GM19463 (cell line): ENCODE measurements at regions not wholly inside any gene's neighbourhood (a gene's known extent, or its start where the extent isn't known, plus 50 kb on each side); places are given as distances from the start of the nearest gene placed in this dataset.

Source experiments
- ATAC-seq: cut with Tn5 transposase; IDR thresholded peaks from one replicate; pipeline ENCODE4 v1.9.1; 2021; ENCODE audit warnings: mild to moderate bottlenecking, moderate library complexity; ENCODE audit not compliant: unreplicated experiment

DNA sequence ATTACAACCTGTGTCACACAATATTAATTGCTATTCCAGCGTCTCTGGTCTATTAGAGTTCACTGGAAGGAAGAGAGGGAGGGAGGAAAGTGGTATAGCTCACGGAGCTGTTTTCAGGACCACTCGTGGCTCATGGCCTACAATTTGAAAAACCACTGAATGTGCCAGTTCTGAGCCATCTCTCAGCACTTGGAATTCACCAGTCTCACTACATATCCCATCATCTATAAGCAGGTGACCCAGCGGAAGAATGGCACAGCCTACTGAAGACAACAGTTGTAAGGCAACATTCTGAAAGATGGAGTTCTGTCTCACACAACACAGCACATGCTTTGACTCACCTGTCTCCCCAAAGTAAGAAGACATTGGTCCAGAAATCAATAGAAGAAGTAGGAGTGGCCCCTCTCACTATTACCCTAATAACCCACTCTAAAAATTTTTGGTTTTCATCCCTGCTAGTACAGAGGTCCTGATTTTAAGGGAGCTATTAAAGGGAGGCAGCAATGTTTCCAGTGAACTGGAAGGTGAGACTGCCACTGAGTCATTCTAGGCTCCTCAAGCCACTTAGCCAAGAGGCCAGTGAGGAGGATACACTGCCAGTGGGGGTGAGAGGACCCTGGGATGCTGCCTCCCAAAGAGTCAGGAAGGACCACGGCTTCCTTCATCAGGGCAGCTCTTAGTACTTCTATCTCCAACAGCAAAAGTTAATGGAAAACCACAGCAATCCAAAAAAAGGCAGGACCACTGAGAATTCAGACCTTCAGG lies 50.0 kb upstream of the DOCK9 start:
- ATAC-seq: no peak

DNA sequence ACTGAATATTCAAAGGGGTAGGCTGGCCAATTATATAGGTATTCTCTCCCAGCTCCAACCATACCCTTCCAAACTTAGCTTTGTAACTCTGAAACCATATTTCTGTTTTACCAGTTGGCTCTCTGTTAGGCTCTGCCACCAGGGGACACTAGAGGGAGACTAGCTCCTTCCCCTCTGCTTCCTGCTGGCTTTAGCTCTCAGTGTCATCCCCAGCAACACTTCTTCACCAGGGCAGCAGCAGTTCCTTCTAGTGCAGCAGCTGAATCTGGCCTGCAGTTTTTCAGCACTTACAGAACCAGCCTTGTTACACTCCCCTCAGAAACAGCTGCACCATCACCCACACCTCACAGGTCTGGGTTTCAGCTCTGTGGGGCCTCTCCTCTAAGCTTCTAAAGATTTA lies 51.0 kb upstream of the DOCK9 start:
- no peak for ATAC-seq

DNA sequence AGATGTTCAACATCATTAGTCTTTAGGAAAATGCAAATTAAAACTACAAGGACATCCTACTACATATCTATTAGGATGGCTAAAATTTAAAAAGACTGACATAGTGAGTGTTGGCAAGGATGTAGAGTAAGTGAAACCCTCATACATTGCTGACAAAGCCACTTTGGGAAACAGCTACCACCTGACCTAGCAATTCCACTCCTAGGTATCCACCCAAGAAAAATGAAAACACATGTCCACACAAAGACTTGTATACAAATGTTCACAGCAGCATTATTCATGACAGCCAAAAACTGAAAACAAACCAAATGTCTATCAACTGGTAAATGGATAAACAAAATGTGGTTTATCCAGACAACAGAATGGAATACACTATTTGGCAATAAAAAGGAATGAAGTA lies 51.7 kb upstream of the DOCK9 start:
- ATAC-seq: no peak

DNA sequence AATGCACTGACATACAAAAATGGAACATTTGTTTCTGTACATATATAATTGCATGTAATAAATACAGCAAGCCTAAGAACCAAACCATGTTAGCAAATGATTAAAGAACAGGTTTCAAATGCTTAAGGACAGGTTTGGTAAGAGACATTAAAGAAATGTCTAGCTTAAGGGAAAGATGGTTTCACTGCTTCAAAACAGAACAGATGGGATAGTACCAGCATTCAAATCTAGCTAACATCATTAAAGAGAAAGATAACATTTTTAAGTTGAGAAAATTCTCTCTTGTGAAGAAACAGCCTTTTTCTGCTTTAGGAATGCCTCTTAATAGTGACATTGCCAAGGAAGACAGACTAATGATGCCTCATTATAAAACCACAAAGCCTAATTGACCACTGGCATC lies 52.5 kb upstream of the DOCK9 start:
- no peak for ATAC-seq

DNA sequence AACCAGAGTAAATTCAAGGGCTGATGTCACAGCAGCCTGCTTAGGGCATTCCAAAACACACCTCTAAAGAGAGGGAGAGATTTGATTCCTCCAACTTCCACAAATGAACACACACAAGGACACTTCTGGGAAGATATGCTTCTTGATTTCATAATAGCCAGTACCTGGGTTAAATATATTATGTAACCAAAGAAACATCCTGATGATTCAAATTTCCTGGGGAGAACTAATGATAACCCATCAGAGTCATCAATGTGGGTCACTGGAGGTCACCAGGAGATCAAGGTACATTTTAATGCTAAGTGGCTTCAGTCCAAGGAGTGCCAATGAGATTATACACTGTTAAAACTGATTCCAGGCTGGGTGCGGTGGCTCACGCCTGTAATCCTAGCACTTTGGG lies 54.0 kb upstream of the DOCK9 start:
- no peak for ATAC-seq

DNA sequence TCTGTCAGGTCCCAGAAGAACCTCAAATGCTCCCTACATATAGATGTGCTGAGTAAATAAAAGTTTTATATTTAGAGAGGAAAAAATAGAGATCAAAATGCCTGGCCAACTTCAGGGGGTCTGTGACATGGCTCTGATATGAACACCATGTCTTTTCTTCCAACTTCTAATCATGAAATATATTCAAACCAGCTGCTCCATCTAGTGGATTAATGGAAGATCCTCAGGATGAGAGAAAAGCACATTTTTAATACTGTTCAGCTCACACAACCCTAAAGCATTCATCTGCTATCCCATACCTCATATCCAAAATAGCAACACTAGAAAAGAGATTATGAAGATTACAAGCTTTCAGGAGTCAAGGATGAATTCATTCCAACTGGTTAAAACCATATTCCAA lies 56.0 kb upstream of the DOCK9 start:
- ATAC-seq: no peak

DNA sequence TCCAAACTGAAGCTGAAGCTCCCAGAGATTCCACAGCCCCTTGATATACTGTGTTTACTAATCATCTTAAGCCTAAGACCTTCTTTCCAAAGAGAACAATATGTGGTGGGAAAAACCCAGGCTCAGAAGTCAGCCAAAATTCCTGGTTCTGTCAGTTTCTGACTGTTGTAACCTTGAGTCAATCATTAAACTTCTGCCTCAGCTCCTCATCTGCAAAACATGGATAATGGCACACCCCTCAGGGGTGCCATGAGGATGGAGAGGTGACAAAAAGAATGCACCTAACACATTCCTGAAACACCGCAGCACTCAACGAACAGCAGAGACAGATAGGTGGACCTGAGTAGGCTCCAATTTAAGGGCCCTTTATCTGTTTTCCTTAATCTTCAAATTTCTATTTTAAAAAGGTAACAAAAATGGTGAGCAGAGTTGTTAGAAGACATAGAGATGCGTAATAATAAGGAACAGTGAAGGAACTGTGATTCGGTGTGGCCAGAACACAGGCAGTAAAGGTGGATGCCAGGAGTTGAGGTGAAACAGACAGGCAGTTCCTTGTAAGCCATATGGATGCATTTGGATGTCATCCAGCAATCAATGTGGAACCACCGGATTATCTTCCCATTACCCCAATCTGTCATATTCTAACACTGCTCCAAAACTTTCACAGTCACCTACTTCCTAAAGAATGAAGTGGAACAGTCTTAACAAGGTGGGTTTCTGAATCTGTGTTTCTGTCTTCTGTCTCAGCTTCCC lies 56.6 kb upstream of the DOCK9 start:
- ATAC-seq: no peak

DNA sequence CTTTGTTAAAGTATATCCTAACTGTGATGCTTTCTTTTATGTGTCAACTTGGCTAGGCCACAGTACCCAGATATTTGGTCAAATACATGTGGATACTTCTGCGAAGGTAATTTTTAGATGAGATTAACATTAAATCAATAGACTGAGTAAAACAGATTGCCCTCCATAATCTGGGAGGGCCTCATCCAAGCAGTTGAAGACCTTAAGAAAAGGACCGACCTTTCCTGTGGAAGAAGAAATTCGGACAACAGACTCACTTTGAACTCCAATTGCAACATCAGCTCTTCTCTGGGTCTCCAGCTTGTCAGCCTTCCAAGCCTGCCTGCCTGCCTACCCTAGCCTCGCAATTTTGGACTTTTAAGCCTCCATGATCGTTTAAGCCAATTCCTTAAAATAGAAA lies 57.9 kb upstream of the DOCK9 start:
- ATAC-seq: no peak

DNA sequence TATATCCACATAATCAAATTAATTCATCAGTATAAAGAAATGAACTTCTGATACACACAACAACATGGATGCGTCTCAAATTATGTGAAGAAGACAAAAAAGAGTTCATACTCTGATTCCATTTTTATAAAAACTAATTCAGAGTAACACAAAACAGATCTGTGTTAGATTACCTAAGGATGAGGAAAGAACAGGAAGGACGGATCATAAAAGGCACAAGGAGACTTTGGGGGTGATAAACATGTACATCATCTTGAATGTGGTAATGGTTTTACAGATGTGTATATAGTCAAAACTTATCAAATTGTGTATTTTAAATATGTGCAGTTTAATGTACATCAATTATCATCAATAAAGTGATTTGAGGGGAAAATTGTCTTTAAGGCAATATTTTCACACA lies 59.9 kb upstream of the DOCK9 start:
- ATAC-seq: no peak

DNA sequence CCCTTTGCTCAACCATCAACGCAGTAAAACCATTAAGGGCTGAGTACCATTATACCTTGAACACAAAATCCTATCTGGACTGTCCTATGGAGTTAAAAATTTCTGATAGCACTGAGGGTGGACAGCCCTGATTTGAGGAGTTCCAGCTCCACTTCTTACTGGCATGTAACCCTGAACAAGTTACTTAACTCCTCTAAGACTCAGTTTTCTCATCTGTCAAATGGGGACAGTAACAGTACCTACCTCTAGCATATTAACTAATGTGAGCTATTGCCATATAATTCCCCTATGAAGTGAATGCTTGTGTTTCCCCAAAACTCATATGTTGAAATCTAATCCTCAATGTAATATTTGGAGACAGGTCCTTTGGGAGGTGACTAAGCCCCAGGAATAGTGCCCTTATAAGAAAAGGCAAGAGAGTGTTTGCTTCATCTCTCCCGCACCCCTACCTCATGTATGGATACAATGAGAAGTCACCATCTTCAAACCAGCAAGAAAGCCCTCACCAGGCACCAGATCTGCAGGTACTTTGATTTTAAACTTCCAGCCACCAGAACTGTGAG lies 61.9 kb upstream of the DOCK9 start:
- ATAC-seq: no peak

DNA sequence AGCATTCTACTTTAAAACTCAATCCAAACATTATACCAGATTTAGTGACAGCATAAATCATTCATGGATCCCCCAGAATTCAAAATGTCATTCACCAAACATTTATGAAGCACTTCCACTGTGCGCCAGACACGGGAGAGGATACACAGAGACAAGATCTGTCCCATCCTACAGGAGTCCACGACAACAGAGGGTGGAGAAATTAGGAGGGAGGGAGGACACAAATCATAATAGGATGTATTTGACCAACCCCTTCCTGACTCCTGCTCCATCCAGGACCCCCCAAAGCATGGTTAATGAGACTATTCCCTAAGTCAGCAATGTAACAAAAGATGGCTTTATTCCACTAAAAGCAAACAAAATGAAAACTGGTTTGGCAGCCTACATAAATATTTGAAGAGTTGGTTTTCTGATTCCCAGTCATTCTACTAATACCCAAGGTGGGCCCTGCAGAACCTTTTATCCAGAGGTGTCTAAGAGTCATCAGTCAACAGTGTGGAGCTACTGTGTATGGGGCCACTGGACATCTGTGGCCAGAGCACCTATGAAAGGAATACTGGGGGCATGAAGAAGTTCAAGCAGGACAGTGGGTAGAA lies 62.8 kb upstream of the DOCK9 start:
- no peak for ATAC-seq

DNA sequence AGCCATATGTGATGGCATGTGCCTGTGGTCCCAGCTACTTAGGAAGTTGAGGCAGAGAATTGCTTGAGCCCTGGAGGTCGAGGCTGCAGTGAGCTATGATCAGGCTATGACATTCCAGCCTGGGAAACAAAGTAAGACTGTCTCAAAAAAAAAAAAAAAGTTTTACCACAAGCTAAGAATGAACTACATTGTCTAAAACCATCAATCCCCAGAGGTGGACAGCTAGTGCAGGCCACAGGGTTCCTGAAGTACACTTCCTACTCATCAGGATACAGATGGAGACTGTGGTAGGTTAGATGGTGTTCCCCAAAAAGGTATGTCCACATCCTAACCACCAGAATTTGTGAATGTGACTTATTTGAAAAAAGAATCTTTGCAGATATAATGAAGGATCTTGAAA lies 63.5 kb upstream of the DOCK9 start:
- ATAC-seq: peak; percentile 3

DNA sequence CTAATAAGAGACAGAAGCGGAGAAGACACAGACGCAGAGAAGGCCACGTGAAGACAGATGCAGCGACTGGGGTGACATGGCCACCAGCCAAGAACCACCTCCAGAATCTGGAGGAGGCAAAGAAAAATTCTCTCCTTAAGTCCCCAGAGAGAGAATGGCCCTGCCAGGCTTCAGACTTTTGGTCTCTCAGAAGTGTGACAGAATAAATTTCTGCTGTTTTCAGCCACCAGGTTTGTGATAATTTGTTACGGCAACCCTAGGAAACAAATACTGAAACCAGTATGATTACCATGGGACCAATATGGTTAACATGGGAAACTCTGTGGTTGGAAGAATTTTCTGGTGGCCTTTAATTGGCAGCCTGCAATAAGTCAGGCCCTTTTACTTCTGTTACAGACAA lies 63.9 kb upstream of the DOCK9 start:
- peak; percentile 54 for ATAC-seq

DNA sequence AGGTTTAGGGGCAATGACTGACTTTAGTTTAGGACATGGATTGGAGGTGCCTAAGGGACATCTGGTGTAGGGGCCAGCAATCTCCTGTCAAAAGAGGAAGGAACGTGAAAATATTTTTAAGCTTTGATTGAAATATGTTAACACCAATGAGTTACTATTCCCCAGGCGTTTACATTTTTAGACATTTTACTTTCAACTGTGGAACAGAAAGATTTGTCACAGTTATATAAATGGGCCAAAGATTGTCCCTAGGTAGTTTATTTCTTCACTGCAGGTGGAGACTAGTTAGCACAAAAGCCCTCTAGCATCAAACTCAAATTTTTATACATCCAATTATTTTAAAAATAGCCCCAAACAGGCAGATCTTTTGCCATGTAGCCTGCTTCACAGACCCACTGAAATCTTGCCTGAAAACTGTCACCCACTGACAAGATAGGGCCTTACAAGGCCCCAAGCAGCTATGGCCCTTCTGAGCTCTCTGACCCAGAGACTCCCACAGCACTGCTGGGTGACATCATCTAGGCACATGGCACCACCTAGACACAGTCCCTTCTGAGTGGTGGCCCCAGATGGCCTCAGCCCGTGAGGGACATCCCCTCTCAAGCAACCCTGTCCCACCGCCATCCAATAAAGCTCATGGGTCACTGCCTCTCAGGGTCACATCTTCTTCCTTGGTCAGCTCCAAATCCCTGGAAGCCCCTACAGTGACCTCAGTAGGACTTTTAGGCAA lies 64.8 kb upstream of the DOCK9 start:
- ATAC-seq: no peak

DNA sequence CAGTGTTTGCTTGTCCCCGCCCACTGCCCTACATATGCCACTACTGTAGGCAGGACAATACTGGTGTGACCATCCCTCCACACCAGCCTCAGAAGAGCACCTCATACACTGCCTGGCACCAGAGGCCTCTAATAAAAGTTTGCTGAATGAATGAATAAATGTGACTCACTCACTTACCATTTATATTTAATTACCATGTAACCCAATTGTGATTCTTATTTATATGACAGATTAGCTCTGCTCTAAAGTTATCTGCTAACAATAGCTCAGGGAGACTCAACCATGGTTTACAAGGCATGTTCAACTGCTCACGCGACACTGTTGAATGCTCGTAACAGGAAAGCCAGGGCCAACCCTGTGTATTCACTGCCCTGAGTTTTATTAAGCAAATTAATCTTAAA lies 66.0 kb upstream of the DOCK9 start:
- ATAC-seq: no peak

DNA sequence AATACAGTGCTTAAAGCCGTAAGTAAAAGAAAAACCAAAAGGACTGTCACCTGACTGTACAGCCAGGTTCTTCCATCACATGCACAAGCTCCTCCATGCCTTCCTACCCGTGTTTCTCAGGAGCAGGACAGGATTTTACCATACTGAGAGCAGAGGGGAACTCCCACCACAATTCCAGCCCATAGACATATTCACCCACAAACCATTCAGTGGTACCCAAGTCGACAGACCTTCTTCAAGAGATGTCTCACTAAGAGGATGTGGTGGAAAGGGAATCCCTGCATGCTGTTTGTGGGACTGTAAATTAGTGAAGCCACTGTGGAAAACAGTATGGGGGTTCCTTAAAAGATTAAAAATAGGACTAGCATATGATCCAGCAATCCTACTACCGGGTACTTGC lies 66.9 kb upstream of the DOCK9 start:
- no peak for ATAC-seq

DNA sequence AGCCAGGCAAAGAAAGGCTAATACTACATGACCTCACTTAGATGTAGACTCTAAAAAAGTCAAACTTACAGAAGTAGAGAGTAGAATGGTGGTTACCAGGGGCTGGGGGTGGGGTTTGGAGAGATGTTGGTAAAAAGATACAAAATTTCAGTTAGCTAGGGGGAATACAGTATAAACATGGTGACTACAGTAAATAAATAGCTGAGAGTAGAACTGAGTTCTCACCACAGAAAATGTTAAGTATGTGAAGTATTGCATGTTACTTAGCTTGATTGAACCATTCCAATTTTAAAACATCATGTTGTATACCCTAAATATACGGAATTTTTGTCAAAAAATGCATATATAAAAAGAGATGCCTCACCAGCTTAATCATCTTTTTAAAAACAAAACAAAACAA lies 67.5 kb upstream of the DOCK9 start:
- no peak for ATAC-seq

DNA sequence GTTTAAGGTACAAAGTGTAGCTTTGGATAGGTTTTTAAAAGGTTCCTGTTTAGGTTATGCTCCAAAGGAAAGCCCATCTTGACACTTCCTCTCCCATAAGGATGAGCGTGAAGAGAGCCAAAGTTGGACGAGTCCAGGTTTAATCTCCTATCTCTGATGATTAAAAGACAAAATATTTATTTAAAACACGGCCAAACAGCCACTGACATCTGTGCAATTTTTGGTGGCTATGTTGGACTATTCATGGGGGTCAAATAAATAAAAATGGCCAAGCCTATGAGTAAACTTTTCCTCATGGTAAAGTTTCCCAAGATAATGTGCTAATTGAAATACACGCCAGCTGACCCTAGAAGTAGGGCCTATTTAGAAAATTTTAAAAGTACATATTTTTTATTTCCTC lies 69.0 kb upstream of the DOCK9 start:
- ATAC-seq: no peak

DNA sequence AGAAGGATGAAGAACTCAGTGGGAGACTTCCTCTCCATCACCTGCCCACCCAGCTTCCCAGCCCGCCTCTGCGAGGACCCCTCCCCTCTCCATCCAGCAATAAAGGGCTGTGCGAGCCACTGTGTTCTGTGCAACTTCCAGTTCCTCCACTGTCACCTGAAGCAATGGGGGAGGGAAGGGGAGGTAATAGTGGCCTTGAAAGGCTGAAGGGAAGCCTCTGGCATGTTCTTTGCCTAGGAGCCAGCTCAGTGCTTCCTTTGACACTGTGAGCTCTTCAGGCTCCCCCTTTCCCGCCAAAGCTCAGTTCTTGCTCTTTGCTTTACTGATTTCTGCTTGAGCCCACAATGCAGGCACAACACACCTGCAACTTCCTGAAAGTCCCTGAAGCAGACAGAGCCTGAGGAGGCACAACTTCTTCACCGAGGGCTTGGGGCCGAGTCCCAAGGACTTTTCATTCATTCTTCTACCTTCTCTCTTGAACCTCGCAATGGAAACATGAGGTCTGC lies 73.2 kb upstream of the DOCK9 start:
- no peak for ATAC-seq

DNA sequence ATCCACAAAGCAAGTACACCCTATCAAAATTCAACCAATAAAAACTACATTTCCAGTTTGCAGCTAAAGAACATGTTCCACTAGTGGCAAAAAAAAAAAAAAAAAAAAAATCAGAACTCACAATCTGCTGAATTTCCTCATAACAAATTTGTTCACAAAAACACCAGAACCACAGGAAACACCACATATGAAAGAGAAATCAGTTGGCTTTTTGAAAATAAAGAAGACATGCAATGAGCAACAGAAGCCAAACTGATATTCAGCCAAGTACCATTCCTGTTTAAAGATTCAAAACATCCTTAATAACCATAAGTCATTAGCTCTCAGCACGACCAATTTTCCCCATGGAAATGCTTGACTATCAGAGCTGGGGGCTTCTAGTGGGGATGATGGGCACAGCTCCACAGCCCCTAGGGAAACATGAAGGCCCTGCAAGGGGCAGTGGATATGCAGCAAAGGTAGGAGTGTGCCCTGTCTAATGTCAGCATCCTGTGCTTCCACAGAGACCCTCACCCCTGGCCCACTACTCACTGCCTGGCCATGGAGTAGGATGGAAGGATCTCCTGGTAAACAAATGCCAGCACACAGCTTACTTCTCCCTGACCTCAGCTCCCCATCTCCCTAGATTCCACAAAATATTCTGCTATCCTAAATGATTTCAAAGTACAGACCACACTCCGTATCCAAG lies 74.0 kb upstream of the DOCK9 start:
- ATAC-seq: no peak
